CD4-positive, alpha-beta T cell (primary cell): ENCODE measurements at regions not wholly inside any gene's neighbourhood (a gene's known extent, or its start where the extent isn't known, plus 50 kb on each side); places are given as distances from the start of the nearest gene placed in this dataset.

Source experiments
- ATAC-seq: fragments of 200-7000 bp; cut with Tn5 transposase; one replicate; pipeline ENCODE4 v1.10.0; 2022; ENCODE audit warnings: mild to moderate bottlenecking; ENCODE audit not compliant: poor library complexity
- CTCF ChIA-PET: fragments of 350-600 bp; sonication (Branson Sonifier 250); formaldehyde crosslinking; loops from one replicate; lab custom pipeline; 2021; ENCODE audit warnings: antibody characterized with exemption, inconsistent platforms; lab: Charles Lee
- POLR2A ChIA-PET: fragments of 350-600 bp; sonication (Branson Sonifier 250); formaldehyde crosslinking; loops from one replicate; lab custom pipeline; 2021; ENCODE audit warnings: antibody characterized with exemption, inconsistent platforms; lab: Charles Lee
- DNase-seq, 14 experiments: peaks; one replicate each; pipeline ENCODE4 v3.0.0-alpha.2; 2013 to 2020; ENCODE audit warnings: mixed read lengths in 2 of 14
- H3K27ac ChIP-seq, 2 donors: one replicate each; pipeline versions ENCODE4 v1.5.1 to v1.7.0; 2013; ENCODE audit warnings: low read length in 2 of 2, low read depth in 1 of 2, mild to moderate bottlenecking in 1 of 2
- H3K27me3 ChIP-seq, 2 experiments: 1 replicate in 1 of 2; 2 replicates in 1 of 2; pipeline versions ENCODE4 v1.6.1 to v1.7.0; 2013; ENCODE audit warnings: low read length in 2 of 2, control low read depth in 1 of 2, mild to moderate bottlenecking in 1 of 2, moderate library complexity in 1 of 2; ENCODE audit not compliant: insufficient read depth in 2 of 2, control insufficient read depth in 1 of 2
- H3K36me3 ChIP-seq: one replicate; pipeline ENCODE4 v1.6.1; 2013; ENCODE audit warnings: low read length, control low read depth; ENCODE audit not compliant: insufficient read depth
- H3K4me1 ChIP-seq: one replicate; pipeline ENCODE4 v1.6.1; 2013; ENCODE audit warnings: low read length, control low read depth; ENCODE audit not compliant: insufficient read depth
- H3K4me3 ChIP-seq: one replicate; pipeline ENCODE4 v1.5.1; 2013; ENCODE audit warnings: mild to moderate bottlenecking, low read length, moderate library complexity
- H3K9me3 ChIP-seq, 2 experiments: 1 replicate in 1 of 2; 2 replicates in 1 of 2; pipeline versions ENCODE4 v1.6.1 to v1.7.0; 2013; ENCODE audit warnings: low read length in 2 of 2, mild to moderate bottlenecking in 2 of 2, control low read depth in 1 of 2, moderate library complexity in 1 of 2; ENCODE audit not compliant: control insufficient read depth in 1 of 2, insufficient read depth in 1 of 2
- H3K27ac Mint-ChIP-seq: one replicate; pipeline ENCODE4 v1.8.0; 2020; ENCODE audit warnings: mixed read lengths
- H3K27me3 Mint-ChIP-seq: one replicate; pipeline ENCODE4 v1.8.0; 2021; ENCODE audit warnings: mixed read lengths
- H3K36me3 Mint-ChIP-seq: one replicate; pipeline ENCODE4 v1.8.0; 2021; ENCODE audit warnings: low read depth, mixed read lengths
- H3K4me1 Mint-ChIP-seq: one replicate; pipeline ENCODE4 v1.8.0; 2021; ENCODE audit warnings: low read depth, mixed read lengths
- H3K4me3 Mint-ChIP-seq: one replicate; pipeline ENCODE4 v1.8.0; 2020; ENCODE audit warnings: mild to moderate bottlenecking, mixed read lengths
- H3K9me3 Mint-ChIP-seq: one replicate; pipeline ENCODE4 v1.8.0; 2020; ENCODE audit warnings: mixed read lengths
- CTCF ChIP-seq: fragments of 200-600 bp; IDR thresholded peaks from one replicate; pipeline ENCODE4 v1.8.0; 2022; ENCODE audit warnings: antibody characterized with exemption, mild to moderate bottlenecking
- intact Hi-C, 2 experiments: fragments of 100-400 bp; cut with DNase I in 1 of 2; cut with micrococcal nuclease in 1 of 2; formaldehyde crosslinking; loops; one replicate each; pipeline versions ENCODE4 v1.15.1 to v1.9.0; 2023 to 2025; cut with DNase I, micrococcal nuclease

GRCh38 chr11:33634291-33634834 is 66.3 kb downstream of the C11orf91 start:
- intact Hi-C loops = no loop called here
- no peak overlapping the region for H3K4me3 Mint-ChIP-seq
- DNase-seq = no peak
- H3K27ac Mint-ChIP-seq = no peak overlapping the region
- no peak for ATAC-seq
- H3K27me3 ChIP-seq = peaks cover 0 to 6% of the 10 kb centered on the region in 2 experiments
- H3K36me3 Mint-ChIP-seq = no peaks in the 10 kb centered on the region
- H3K4me1 ChIP-seq = no peaks in the 10 kb centered on the region
- H3K4me3 ChIP-seq = no peak overlapping the region
- H3K27ac ChIP-seq = no peak overlapping the region
- H3K4me1 Mint-ChIP-seq = no peaks in the 10 kb centered on the region
- CTCF ChIA-PET = no interaction called here
- POLR2A ChIA-PET = no interaction called here
- H3K27me3 Mint-ChIP-seq = peaks cover 45% of the 10 kb centered on the region
- H3K9me3 Mint-ChIP-seq = no peaks in the 10 kb centered on the region
- peaks cover 0 to 9% of the 10 kb centered on the region in 2 experiments for H3K9me3 ChIP-seq
- H3K36me3 ChIP-seq = no peaks in the 10 kb centered on the region
- no peak for TF ChIP-seq CTCF

GRCh38 chr11:33633251-33634003 is 67.2 kb downstream of the C11orf91 start:
- no peaks in the 10 kb centered on the region for H3K4me1 Mint-ChIP-seq
- no peaks in the 10 kb centered on the region for H3K36me3 Mint-ChIP-seq
- ChIA-PET CTCF (no interaction called here), POLR2A (no interaction called here)
- no peak for TF ChIP-seq CTCF
- no peaks in the 10 kb centered on the region for H3K4me1 ChIP-seq
- no peak overlapping the region for H3K4me3 Mint-ChIP-seq
- peaks cover 45% of the 10 kb centered on the region for H3K27me3 Mint-ChIP-seq
- H3K4me3 ChIP-seq = no peak overlapping the region
- intact Hi-C loops = no loop called here
- H3K27ac Mint-ChIP-seq = no peak overlapping the region
- DNase-seq (no peak), ATAC-seq (no peak)
- H3K27me3 ChIP-seq = peaks cover 0 to 6% of the 10 kb centered on the region in 2 experiments
- peaks cover 0 to 9% of the 10 kb centered on the region in 2 experiments for H3K9me3 ChIP-seq
- no peak overlapping the region for H3K27ac ChIP-seq
- H3K9me3 Mint-ChIP-seq = no peaks in the 10 kb centered on the region
- no peaks in the 10 kb centered on the region for H3K36me3 ChIP-seq

GRCh38 chr11:33631749-33632091 is 68.9 kb downstream of the C11orf91 start:
- DNase-seq (no peak), ATAC-seq (no peak)
- ChIA-PET POLR2A (no interaction called here), CTCF (no interaction called here)
- Mint-ChIP-seq H3K9me3 (no peaks in the 10 kb centered on the region), H3K4me3 (no peak overlapping the region), H3K4me1 (no peaks in the 10 kb centered on the region), H3K27ac (no peak overlapping the region), H3K27me3 (peaks cover 36% of the 10 kb centered on the region), H3K36me3 (no peaks in the 10 kb centered on the region)
- TF ChIP-seq CTCF = no peak
- Histone ChIP-seq H3K27ac (no peak overlapping the region), H3K4me1 (no peaks in the 10 kb centered on the region), H3K36me3 (no peaks in the 10 kb centered on the region), H3K4me3 (no peak overlapping the region), H3K9me3 (peaks cover 0 to 9% of the 10 kb centered on the region in 2 experiments), H3K27me3 (peaks cover 0 to 6% of the 10 kb centered on the region in 2 experiments)
- intact Hi-C loops = no loop called here
